ENCODE measurements at regions not wholly inside any gene's neighbourhood (a gene's known extent, or its start where the extent isn't known, plus 50 kb on each side); places are given as distances from the start of the nearest gene placed in this dataset.

DNA sequence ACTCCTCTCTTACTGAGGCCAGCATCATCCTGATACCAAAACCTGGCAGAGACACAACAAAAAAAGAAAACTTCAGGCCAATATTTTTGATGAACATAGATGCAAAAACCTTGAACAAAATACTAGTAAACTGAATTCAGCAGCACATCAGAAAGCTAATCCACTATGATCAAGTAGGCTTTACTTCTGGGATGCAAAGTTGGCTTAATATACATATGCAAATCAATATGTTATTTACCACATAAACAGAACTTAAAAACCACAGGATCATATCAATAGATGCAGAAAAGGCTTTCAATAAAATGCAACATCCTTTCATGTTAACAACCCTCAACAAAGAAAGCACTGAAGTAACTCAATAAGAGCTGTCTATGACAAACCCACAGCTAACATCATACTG, 414.5 kb upstream of the MCTP2 start:
- DNase-seq (ENCODE audit: low read depth, low spot score), result no peak
- Mint-ChIP-seq H3K36me3 (ENCODE audit: low read depth) (peaks cover 5% of the 10 kb centered on the region), H3K27ac (ENCODE audit: unreplicated experiment) (no peak overlapping the region), H3K27me3 (ENCODE audit: low read depth) (no peaks in the 10 kb centered on the region), H3K4me3 (no peak overlapping the region), H3K4me1 (no peaks in the 10 kb centered on the region), H3K9me3 (peaks cover 22% of the 10 kb centered on the region)
- TF ChIP-seq, protein P1, sequence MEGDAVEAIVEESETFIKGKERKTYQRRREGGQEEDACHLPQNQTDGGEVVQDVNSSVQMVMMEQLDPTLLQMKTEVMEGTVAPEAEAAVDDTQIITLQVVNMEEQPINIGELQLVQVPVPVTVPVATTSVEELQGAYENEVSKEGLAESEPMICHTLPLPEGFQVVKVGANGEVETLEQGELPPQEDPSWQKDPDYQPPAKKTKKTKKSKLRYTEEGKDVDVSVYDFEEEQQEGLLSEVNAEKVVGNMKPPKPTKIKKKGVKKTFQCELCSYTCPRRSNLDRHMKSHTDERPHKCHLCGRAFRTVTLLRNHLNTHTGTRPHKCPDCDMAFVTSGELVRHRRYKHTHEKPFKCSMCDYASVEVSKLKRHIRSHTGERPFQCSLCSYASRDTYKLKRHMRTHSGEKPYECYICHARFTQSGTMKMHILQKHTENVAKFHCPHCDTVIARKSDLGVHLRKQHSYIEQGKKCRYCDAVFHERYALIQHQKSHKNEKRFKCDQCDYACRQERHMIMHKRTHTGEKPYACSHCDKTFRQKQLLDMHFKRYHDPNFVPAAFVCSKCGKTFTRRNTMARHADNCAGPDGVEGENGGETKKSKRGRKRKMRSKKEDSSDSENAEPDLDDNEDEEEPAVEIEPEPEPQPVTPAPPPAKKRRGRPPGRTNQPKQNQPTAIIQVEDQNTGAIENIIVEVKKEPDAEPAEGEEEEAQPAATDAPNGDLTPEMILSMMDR (conservative IDR thresholded peaks at IDR 0.05), result no peak

DNA sequence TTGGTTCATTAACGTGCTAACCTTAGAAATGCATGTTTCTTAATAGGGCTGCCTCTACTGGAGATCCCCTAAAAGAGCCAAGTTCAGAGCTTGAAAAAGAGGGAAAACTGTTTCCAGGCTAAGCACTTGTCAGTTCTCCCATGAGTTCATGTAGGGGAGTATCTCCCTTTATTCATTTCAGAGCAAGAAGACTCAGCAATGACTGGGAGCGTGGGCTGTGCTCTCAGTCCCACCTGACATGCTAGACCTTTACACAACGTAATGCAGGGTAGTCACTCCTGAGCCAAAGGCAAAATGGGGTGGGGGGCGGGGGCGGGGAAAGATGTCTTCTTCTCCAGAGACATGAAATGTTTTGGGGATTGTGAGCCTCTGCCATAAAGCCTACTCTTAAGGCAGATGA, 420.1 kb upstream of the MCTP2 start:
- Mint-ChIP-seq H3K27ac (ENCODE audit: unreplicated experiment) (no peak overlapping the region), H3K27me3 (ENCODE audit: low read depth) (no peaks in the 10 kb centered on the region), H3K4me1 (no peaks in the 10 kb centered on the region), H3K9me3 (peaks cover 14% of the 10 kb centered on the region), H3K36me3 (ENCODE audit: low read depth) (peaks cover 5% of the 10 kb centered on the region), H3K4me3 (no peak overlapping the region)
- TF ChIP-seq, protein P1 (conservative IDR thresholded peaks at IDR 0.05), result no peak
- DNase-seq (ENCODE audit: low read depth, low spot score), result no peak

DNA sequence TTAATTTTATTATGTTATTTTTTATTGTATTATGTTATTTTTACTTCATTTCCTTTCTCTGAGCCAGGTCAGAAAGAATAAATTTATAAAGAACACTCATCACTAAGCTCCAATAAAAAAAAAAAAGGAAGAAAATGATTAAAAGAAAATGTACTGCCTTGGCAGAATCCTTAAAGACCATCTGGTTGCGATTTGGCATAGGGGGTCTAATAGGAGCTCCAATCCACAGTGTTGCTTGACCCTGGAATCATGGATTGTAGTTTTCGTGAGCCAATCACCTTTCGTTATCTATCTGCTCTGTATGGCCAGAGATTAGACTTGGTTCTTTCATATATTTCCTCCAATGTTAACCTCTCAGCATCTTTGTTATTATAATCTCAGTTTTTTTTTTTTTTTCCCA, 421.8 kb upstream of the MCTP2 start:
- H3K36me3 Mint-ChIP-seq (ENCODE audit: low read depth), result peaks cover 5% of the 10 kb centered on the region
- H3K9me3 Mint-ChIP-seq, result peaks cover 7% of the 10 kb centered on the region
- H3K27me3 Mint-ChIP-seq (ENCODE audit: low read depth), result no peaks in the 10 kb centered on the region
- H3K27ac Mint-ChIP-seq (ENCODE audit: unreplicated experiment), result no peak overlapping the region
- H3K4me3 Mint-ChIP-seq, result no peak overlapping the region
- no peak for DNase-seq (ENCODE audit: low read depth, low spot score)
- TF ChIP-seq, protein P1 (conservative IDR thresholded peaks at IDR 0.05), result no peak
- H3K4me1 Mint-ChIP-seq, result peaks cover 2% of the 10 kb centered on the region

- Mint-ChIP-seq H3K9me3 (no peaks in the 10 kb centered on the region), H3K4me1 (peaks cover 18% of the 10 kb centered on the region), H3K36me3 (ENCODE audit: low read depth) (no peaks in the 10 kb centered on the region), H3K27me3 (ENCODE audit: low read depth) (no peaks in the 10 kb centered on the region), H3K27ac (ENCODE audit: unreplicated experiment) (no peak overlapping the region), H3K4me3 (no peak overlapping the region)
- DNase-seq (ENCODE audit: low read depth, low spot score), result no peak
- TF ChIP-seq, protein P1 (conservative IDR thresholded peaks at IDR 0.05), result no peak
These were observed 427.8 kb upstream of the MCTP2 start for GRCh38 chr15:93803421-93804152.

GRCh38 chr15:93801206-93801605, 430.2 kb upstream of the MCTP2 start:
- TF ChIP-seq, protein P1 (conservative IDR thresholded peaks at IDR 0.05), result no peak
- peaks cover 18% of the 10 kb centered on the region for H3K4me1 Mint-ChIP-seq
- DNase-seq (ENCODE audit: low read depth, low spot score), result no peak
- H3K36me3 Mint-ChIP-seq (ENCODE audit: low read depth), result no peaks in the 10 kb centered on the region
- no peak overlapping the region for H3K27ac Mint-ChIP-seq (ENCODE audit: unreplicated experiment)
- no peaks in the 10 kb centered on the region for H3K27me3 Mint-ChIP-seq (ENCODE audit: low read depth)
- H3K4me3 Mint-ChIP-seq, result no peak overlapping the region
- H3K9me3 Mint-ChIP-seq, result no peaks in the 10 kb centered on the region

Measured in neural crest cell (in vitro differentiated cells).